ENCODE measurements at regions not wholly inside any gene's neighbourhood (a gene's known extent, or its start where the extent isn't known, plus 50 kb on each side); places are given as distances from the start of the nearest gene placed in this dataset.

DNA sequence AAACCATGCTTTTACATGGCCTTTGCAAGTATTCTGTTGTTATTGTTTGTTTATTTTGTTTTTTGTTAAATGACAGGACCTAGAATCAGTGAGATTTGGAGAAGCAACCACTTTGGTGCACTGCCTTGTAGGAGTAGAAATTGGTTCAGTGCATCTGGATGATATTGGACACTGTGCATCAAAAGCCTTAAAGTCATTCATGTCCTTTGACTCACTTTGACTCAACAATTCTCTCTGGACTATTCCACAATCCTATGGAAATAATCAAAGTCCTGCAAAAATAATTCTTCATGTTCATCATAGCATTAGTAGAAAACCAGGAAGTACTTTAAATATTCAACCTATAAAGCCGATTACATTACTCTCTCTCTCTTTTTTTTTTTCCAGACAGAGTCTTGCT, 224.8 kb downstream of the ABHD5 start:
- DNase-seq (ENCODE audit: insufficient read length, low spot score) (no peak), FAIRE-seq (no peak)
- TF ChIP-seq, protein P1, sequence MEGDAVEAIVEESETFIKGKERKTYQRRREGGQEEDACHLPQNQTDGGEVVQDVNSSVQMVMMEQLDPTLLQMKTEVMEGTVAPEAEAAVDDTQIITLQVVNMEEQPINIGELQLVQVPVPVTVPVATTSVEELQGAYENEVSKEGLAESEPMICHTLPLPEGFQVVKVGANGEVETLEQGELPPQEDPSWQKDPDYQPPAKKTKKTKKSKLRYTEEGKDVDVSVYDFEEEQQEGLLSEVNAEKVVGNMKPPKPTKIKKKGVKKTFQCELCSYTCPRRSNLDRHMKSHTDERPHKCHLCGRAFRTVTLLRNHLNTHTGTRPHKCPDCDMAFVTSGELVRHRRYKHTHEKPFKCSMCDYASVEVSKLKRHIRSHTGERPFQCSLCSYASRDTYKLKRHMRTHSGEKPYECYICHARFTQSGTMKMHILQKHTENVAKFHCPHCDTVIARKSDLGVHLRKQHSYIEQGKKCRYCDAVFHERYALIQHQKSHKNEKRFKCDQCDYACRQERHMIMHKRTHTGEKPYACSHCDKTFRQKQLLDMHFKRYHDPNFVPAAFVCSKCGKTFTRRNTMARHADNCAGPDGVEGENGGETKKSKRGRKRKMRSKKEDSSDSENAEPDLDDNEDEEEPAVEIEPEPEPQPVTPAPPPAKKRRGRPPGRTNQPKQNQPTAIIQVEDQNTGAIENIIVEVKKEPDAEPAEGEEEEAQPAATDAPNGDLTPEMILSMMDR (IDR thresholded peaks at IDR 0.05; ENCODE audit: insufficient read depth, missing control alignments), result no peak

DNA sequence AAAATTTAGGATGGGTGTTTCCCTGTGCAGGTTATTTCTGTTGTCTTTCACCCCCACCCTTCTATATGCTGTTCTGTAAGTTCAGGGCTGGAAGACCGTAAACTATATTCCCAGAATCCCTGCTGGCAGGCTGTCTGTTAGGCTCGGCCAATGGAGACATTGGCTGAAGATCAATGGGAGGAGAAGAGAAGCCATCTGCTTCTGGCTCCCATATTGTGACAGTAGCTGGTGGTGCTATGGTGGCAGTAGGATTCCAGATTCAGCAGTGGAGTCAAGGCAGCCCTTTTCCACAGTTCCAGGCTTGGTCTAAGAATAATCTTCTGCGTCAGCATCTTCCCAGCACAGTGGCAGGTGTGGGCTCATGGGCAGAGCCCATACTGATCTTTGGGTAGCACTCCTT, 226.6 kb downstream of the ABHD5 start:
- TF ChIP-seq, protein P1 (IDR thresholded peaks at IDR 0.05; ENCODE audit: insufficient read depth, missing control alignments), result no peak
- no peak for FAIRE-seq
- no peak for DNase-seq (ENCODE audit: insufficient read length, low spot score)

DNA sequence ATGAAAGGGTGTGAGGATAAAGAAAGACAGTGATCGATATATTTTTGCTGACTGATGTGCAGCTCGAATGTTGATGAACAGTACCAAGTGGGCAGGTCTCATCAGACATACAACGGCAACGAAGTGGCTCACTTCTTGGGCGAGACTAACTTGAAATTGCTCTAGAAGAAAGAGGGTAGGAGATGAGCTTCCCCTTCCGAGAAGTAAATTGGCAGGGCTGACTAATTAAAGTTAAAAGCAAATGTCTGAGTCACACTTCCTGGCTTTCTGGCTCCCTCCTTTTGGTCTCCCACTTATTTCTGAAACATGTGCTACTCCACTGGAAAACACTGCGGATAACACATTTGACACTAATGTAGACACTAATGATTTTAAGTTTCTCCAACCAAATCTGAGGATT, 228.3 kb downstream of the ABHD5 start:
- TF ChIP-seq, protein P1 (IDR thresholded peaks at IDR 0.05; ENCODE audit: insufficient read depth, missing control alignments), result no peak
- FAIRE-seq (no peak), DNase-seq (ENCODE audit: insufficient read length, low spot score) (no peak)

DNA sequence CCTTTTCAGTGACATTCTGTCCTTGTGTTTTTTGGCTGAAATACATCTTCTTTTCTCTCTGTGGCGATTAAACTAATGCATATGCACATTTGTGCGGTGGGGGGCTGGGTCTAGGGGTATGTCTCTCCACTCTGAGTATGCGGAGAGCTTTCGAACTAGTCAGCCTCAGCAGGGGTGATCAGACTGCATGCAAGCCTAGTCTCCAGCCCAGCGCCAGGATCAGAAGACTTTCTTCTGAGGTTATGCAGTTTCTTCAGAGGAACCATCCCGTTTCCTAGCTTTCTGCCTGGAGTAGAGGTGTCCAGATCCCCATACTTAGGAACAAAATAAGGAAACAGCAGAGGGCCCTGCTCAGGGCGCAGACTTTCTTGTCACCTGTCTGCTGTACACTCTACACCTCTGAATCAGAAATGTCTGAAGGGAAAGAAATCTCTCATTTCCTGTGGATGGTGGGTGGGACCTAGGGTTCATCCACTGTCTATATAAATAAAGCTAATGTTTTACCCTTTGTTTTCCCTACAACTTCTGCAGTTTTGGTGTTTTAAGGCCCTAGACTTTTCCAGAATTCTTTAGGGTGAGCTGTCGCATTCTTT, 230.4 kb downstream of the ABHD5 start:
- no peak for FAIRE-seq
- no peak for DNase-seq (ENCODE audit: insufficient read length, low spot score)
- TF ChIP-seq, protein P1 (IDR thresholded peaks at IDR 0.05; ENCODE audit: insufficient read depth, missing control alignments), result no peak

DNA sequence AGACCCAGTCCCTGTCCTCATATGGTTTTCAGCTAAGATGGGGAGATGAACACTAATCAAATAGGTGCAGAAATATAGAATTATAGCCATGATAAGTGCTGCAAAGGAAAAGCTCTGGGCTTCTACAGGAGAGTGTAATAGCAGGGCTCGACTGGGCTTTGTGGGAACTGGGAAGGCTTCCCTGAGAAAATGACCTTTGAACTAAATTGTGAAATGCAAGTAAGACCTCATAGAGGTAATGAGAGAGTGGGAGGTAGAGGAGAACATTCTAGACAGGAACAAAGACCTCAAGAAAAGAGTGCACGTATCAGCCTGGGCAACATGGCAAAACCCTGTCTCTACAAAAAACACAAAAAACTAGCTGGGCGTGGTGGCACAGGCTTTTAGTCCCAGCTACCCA, 231.6 kb downstream of the ABHD5 start:
- TF ChIP-seq, protein P1 (IDR thresholded peaks at IDR 0.05; ENCODE audit: insufficient read depth, missing control alignments), result no peak
- FAIRE-seq, result no peak
- no peak for DNase-seq (ENCODE audit: insufficient read length, low spot score)

DNA sequence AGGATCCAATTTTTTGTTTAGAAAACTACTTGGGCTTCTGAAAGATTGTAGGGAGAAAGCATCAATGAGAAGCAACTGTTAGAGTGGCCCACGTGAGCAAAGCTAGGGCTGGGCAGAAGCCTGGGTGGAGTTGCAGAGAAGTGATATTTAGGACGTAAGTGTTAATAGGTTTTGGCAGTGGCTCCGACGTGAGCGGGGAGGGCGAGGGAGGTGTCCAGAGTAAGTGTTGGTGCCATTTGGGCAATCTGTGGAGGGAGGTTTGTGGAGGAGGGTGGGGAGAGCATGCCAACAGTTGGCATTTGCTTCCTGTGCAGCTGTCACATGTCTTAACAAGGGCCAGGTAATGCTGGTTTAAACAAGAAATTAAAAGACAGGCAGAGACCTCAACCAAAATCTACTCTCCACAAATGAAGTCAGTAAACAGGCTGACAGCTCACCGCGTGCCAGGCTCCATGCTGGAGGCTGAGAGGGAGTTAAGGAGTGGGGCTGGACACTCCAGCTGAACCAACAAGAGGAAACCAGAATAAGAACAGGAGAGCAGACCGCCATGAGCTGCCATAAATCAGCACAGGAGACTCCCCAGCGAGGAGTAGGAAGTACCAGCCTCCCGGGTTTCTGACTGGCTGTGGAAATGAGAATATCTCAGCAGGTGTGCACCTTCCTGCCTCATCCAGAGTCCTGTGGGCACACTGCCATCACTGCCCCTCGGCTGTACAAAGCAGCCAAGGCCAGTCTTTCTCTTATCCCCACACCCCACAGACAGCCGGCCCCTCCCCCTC, 232.6 kb downstream of the ABHD5 start:
- FAIRE-seq (no peak), DNase-seq (ENCODE audit: insufficient read length, low spot score) (no peak)
- TF ChIP-seq, protein P1 (IDR thresholded peaks at IDR 0.05; ENCODE audit: insufficient read depth, missing control alignments), result no peak

DNA sequence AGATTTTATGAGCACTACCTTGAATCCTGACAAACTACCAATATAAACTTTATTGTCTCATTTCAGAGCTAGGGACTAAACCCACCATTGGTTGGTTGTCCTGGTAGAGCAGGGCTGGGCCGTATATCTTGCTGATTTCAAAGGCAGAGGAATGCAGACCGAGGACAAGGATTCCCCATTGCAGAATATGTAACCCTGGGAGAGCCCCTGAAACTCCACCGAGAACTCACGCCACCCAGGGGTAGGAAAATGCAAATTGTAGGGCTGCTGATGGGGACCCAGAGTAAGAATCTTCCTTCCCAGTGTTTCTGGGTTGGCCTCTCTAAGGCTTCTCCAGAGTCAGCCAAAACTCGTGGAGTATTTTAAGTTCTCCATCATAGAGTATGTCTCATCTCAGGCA, 235.3 kb downstream of the ABHD5 start:
- no peak for FAIRE-seq

More for the DNA sequence above, 235.3 kb downstream of the ABHD5 start:
- TF ChIP-seq, protein P1 (IDR thresholded peaks at IDR 0.05; ENCODE audit: insufficient read depth, missing control alignments), result no peak
- DNase-seq (ENCODE audit: insufficient read length, low spot score), result no peak

All from D721Med (cell line).